ENCODE measurements at regions not wholly inside any gene's neighbourhood (a gene's known extent, or its start where the extent isn't known, plus 50 kb on each side); places are given as distances from the start of the nearest gene placed in this dataset.

DNA sequence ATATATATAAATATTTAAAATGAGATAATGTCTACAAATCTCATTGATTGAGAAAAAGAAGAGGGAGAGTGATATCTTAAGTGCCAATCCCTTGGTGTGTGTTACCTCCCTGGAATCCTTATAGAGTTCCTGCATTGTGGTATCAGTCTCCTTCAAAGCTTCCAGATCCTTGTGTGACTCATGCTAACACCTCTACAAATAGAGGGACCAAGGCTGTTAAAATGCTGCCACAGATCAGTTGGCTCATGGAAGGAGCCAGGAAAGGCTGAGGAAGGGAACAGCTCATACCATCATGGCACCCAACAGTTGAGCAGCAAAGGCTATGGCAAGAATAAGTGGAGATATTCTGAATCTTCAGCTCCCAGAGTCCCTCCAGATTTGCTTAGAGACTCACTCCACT is 163.6 kb upstream of the ISX start:
- Histone ChIP-seq H3K36me3 (ENCODE audit: low read depth) (no peaks in the 10 kb centered on the region), H3K4me1 (ENCODE audit: low read depth) (no peaks in the 10 kb centered on the region), H3K9me3 (no peaks in the 10 kb centered on the region), H3K4me3 (no peak overlapping the region)
- no peak for ATAC-seq
- no peak for TF ChIP-seq CTCF (IDR thresholded peaks at IDR 0.05)
- no peak for DNase-seq
- intact Hi-C loops (cut with DNase I, micrococcal nuclease) = no loop called here

- DNase-seq = no peak
- TF ChIP-seq CTCF (IDR thresholded peaks at IDR 0.05) = no peak
- intact Hi-C loops (cut with DNase I, micrococcal nuclease) = no loop called here
- Histone ChIP-seq H3K4me1 (ENCODE audit: low read depth) (no peaks in the 10 kb centered on the region), H3K9me3 (no peaks in the 10 kb centered on the region), H3K4me3 (no peak overlapping the region), H3K36me3 (ENCODE audit: low read depth) (no peaks in the 10 kb centered on the region)
- no peak for ATAC-seq
These were observed 162.5 kb upstream of the ISX start for GRCh38 chr22:34903416-34903815.

- no peaks in the 10 kb centered on the region for H3K4me1 ChIP-seq (ENCODE audit: low read depth)
- ATAC-seq (no peak), DNase-seq (no peak)
- no peaks in the 10 kb centered on the region for H3K36me3 ChIP-seq (ENCODE audit: low read depth)
- no peak for TF ChIP-seq CTCF (IDR thresholded peaks at IDR 0.05)
- intact Hi-C loops (cut with DNase I, micrococcal nuclease) = no loop called here
- no peak overlapping the region for H3K4me3 ChIP-seq
- H3K9me3 ChIP-seq = no peaks in the 10 kb centered on the region
These were observed 161.5 kb upstream of the ISX start for GRCh38 chr22:34904486-34904885.

DNA sequence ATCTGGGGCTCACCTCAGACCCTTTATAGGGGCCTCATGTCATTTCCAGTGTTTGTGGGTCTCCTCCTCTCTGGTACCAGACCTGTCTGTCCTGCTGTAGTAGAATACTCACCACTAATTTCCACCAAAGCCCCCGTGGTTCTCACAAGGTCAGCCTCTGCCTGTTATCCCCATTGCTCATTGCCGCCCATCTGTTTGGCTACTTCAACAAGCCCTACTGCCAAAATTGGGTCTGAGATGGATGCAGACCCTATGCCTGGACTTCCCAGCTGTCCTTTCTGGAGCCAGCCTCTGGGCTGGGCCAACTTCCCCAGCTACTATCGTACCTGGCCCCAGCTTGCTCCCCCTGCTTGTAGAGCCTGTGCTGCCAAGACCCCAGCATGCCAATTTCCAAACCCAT is 152.1 kb upstream of the ISX start:
- H3K9me3 ChIP-seq = no peaks in the 10 kb centered on the region
- no peak for TF ChIP-seq CTCF (IDR thresholded peaks at IDR 0.05)
- intact Hi-C loops (cut with DNase I, micrococcal nuclease) = no loop called here
- H3K36me3 ChIP-seq (ENCODE audit: low read depth) = no peaks in the 10 kb centered on the region
- DNase-seq (no peak), ATAC-seq (no peak)
- no peaks in the 10 kb centered on the region for H3K4me1 ChIP-seq (ENCODE audit: low read depth)
- H3K4me3 ChIP-seq = no peak overlapping the region

GRCh38 chr22:34914846-34915245 is 151.1 kb upstream of the ISX start:
- Histone ChIP-seq H3K36me3 (ENCODE audit: low read depth) (no peaks in the 10 kb centered on the region), H3K4me3 (no peak overlapping the region), H3K4me1 (ENCODE audit: low read depth) (no peaks in the 10 kb centered on the region), H3K9me3 (no peaks in the 10 kb centered on the region)
- no peak for TF ChIP-seq CTCF (IDR thresholded peaks at IDR 0.05)
- intact Hi-C loops (cut with DNase I, micrococcal nuclease) = no loop called here
- DNase-seq (no peak), ATAC-seq (no peak)

GRCh38 chr22:34917239-34917638 is 148.7 kb upstream of the ISX start:
- TF ChIP-seq CTCF (IDR thresholded peaks at IDR 0.05) = no peak
- ATAC-seq = no peak

More at GRCh38 chr22:34917239-34917638, 148.7 kb upstream of the ISX start:
- Histone ChIP-seq H3K9me3 (no peaks in the 10 kb centered on the region), H3K4me3 (no peak overlapping the region), H3K4me1 (ENCODE audit: low read depth) (no peaks in the 10 kb centered on the region), H3K36me3 (ENCODE audit: low read depth) (no peaks in the 10 kb centered on the region)
- intact Hi-C loops (cut with DNase I, micrococcal nuclease) = no loop called here
- DNase-seq = no peak

All from mucosa of descending colon (tissue), 3 donors.